Activated naive CD4-positive, alpha-beta T cell treated with anti-CD3 and anti-CD28 coated beads, Interleukin-2, amount 50 U/mL, for 72 hours (primary cell): ENCODE measurements at regions not wholly inside any gene's neighbourhood (a gene's known extent, or its start where the extent isn't known, plus 50 kb on each side); places are given as distances from the start of the nearest gene placed in this dataset.
"Not testable (repeated sequence)": the region's sequence is repeated elsewhere in the genome, so short reads cannot be mapped to it uniquely, and the experiment has no call there.

ENCODE experiments used
- ATAC-seq, 2 donors: fragments of 150-1000 bp; cut with Tn5 transposase; 2 replicates each; pipeline ENCODE4 v1.10.0; 2021; ENCODE audit warnings: mild to moderate bottlenecking in 2 of 2, moderate library complexity in 2 of 2
- DNase-seq, 2 donors: peaks; one replicate each; pipeline ENCODE4 v3.0.0; 2021 to 2022; ENCODE audit warnings: low spot score in 2 of 2
- H3K27ac Mint-ChIP-seq, 2 donors: one replicate each; pipeline ENCODE4 v1.8.0; 2022; ENCODE audit warnings: mild to moderate bottlenecking in 2 of 2, mixed read lengths in 2 of 2
- H3K36me3 Mint-ChIP-seq, 2 donors: one replicate each; pipeline ENCODE4 v1.8.0; 2022; ENCODE audit warnings: mixed read lengths in 2 of 2
- H3K9me3 Mint-ChIP-seq, 2 donors: one replicate each; pipeline ENCODE4 v1.8.0; 2022; ENCODE audit warnings: mixed read lengths in 2 of 2

- H3K36me3 Mint-ChIP-seq, DNase-seq, H3K9me3 Mint-ChIP-seq: not testable (repeated sequence)
- H3K27ac Mint-ChIP-seq: peak overlapping the region in 1 of 2 donors; percentile 67
- ATAC-seq: peak; percentile 97 to 98
These were observed 95.3 kb upstream of the CDK13 start for GRCh38 chr7:39854616-39855324.

GRCh38 chr7:39855325-39855674 is 94.8 kb upstream of the CDK13 start:
- peaks cover 0 to 4% of the 10 kb centered on the region in 2 donors for H3K36me3 Mint-ChIP-seq
- no peaks in the 10 kb centered on the region for H3K9me3 Mint-ChIP-seq
- ATAC-seq: peak in 1 of 2 donors; percentile 60
- DNase-seq: no peak
- peak overlapping the region in 1 of 2 donors; percentile 67 for H3K27ac Mint-ChIP-seq

GRCh38 chr7:39863675-39864322 is 86.3 kb upstream of the CDK13 start:
- not testable (repeated sequence) for ATAC-seq, H3K9me3 Mint-ChIP-seq, H3K36me3 Mint-ChIP-seq, DNase-seq, H3K27ac Mint-ChIP-seq

GRCh38 chr7:39869888-39870522 is 80.1 kb upstream of the CDK13 start:
- DNase-seq, ATAC-seq, H3K36me3 Mint-ChIP-seq, H3K27ac Mint-ChIP-seq, H3K9me3 Mint-ChIP-seq: not testable (repeated sequence)

GRCh38 chr7:39871610-39872009 is 78.4 kb upstream of the CDK13 start:
- H3K27ac Mint-ChIP-seq, H3K9me3 Mint-ChIP-seq: not testable (repeated sequence)

GRCh38 chr7:39880556-39880955 is 69.5 kb upstream of the CDK13 start:
- ATAC-seq (no peak), DNase-seq (no peak)
- H3K27ac Mint-ChIP-seq: no peak overlapping the region
- peaks cover 4 to 15% of the 10 kb centered on the region in 2 donors for H3K9me3 Mint-ChIP-seq
- peaks cover 12 to 15% of the 10 kb centered on the region in 2 donors for H3K36me3 Mint-ChIP-seq

More at GRCh38 chr7:39871610-39872009, 78.4 kb upstream of the CDK13 start:
- DNase-seq, ATAC-seq, H3K36me3 Mint-ChIP-seq: not testable (repeated sequence)

GRCh38 chr7:39882148-39882784 is 67.8 kb upstream of the CDK13 start:
- H3K27ac Mint-ChIP-seq: no peak overlapping the region
- peaks cover 12 to 15% of the 10 kb centered on the region in 2 donors for H3K36me3 Mint-ChIP-seq
- peaks cover 4 to 15% of the 10 kb centered on the region in 2 donors for H3K9me3 Mint-ChIP-seq
- DNase-seq (no peak), ATAC-seq (no peak)

- Mint-ChIP-seq H3K27ac (no peak overlapping the region), H3K9me3 (peaks cover 4 to 15% of the 10 kb centered on the region in 2 donors), H3K36me3 (peaks cover 12 to 15% of the 10 kb centered on the region in 2 donors)
- ATAC-seq (no peak), DNase-seq (no peak)
These were observed 66.2 kb upstream of the CDK13 start for GRCh38 chr7:39883812-39884390.

- Mint-ChIP-seq H3K36me3 (no peaks in the 10 kb centered on the region), H3K27ac (no peak overlapping the region), H3K9me3 (no peaks in the 10 kb centered on the region)
- DNase-seq (no peak), ATAC-seq (no peak)
These were observed 61.7 kb upstream of the CDK13 start for GRCh38 chr7:39888171-39888853.

GRCh38 chr7:39890411-39890810 is 59.6 kb upstream of the CDK13 start:
- Mint-ChIP-seq H3K9me3 (no peaks in the 10 kb centered on the region), H3K36me3 (no peaks in the 10 kb centered on the region), H3K27ac (no peak overlapping the region)
- no peak for ATAC-seq
- no peak for DNase-seq

GRCh38 chr7:39891894-39892293 is 58.2 kb upstream of the CDK13 start:
- ATAC-seq: no peak
- Mint-ChIP-seq H3K36me3 (no peaks in the 10 kb centered on the region), H3K27ac (no peak overlapping the region), H3K9me3 (no peaks in the 10 kb centered on the region)
- DNase-seq: no peak

GRCh38 chr7:39892361-39892760 is 57.7 kb upstream of the CDK13 start:
- no peak for DNase-seq
- no peak for ATAC-seq
- H3K36me3 Mint-ChIP-seq: no peaks in the 10 kb centered on the region
- H3K27ac Mint-ChIP-seq: no peak overlapping the region
- no peaks in the 10 kb centered on the region for H3K9me3 Mint-ChIP-seq

- ATAC-seq: no peak
- peak overlapping the region in 1 of 2 donors; percentile 39 for H3K27ac Mint-ChIP-seq
- DNase-seq: no peak
- H3K36me3 Mint-ChIP-seq: no peaks in the 10 kb centered on the region
- no peaks in the 10 kb centered on the region for H3K9me3 Mint-ChIP-seq
These were observed 55.2 kb upstream of the CDK13 start for GRCh38 chr7:39894904-39895303.

GRCh38 chr7:39896840-39897239 is 53.2 kb upstream of the CDK13 start:
- ATAC-seq (no peak), DNase-seq (no peak)
- Mint-ChIP-seq H3K36me3 (no peaks in the 10 kb centered on the region), H3K9me3 (no peaks in the 10 kb centered on the region), H3K27ac (no peak overlapping the region)

- no peak for DNase-seq
These were observed 51.2 kb upstream of the CDK13 start for GRCh38 chr7:39898867-39899266.

More at GRCh38 chr7:39898867-39899266, 51.2 kb upstream of the CDK13 start:
- no peak overlapping the region for H3K27ac Mint-ChIP-seq
- H3K9me3 Mint-ChIP-seq: no peaks in the 10 kb centered on the region
- H3K36me3 Mint-ChIP-seq: no peaks in the 10 kb centered on the region
- ATAC-seq: no peak
